PC-9 (cell line): ENCODE measurements at regions not wholly inside any gene's neighbourhood (a gene's known extent, or its start where the extent isn't known, plus 50 kb on each side); places are given as distances from the start of the nearest gene placed in this dataset.

Source experiments
- BruUV-seq: library from RNA; stranded (reverse); fragments of 400-500 nt; replicated peaks from 2 replicates; lab custom pipeline; 2021; lab: Mats Ljungman, UMichigan
- CTCF ChIA-PET: fragments of 300-600 bp; sonication (Branson Sonifier 250); formaldehyde crosslinking; loops from one replicate; lab custom pipeline; 2022; ENCODE audit warnings: antibody characterized with exemption; lab: Charles Lee
- POLR2A ChIA-PET: fragments of 300-600 bp; sonication (Branson Sonifier 250); formaldehyde crosslinking; loops from one replicate; lab custom pipeline; 2022; ENCODE audit warnings: antibody characterized with exemption; ENCODE audit not compliant: unreplicated experiment; lab: Charles Lee
- DNase-seq, 2 experiments: peaks; one replicate each; pipeline versions ENCODE4 v3.0.0 to v3.0.0-alpha.2; 2015 to 2022; ENCODE audit warnings: mixed read lengths in 1 of 2
- H2AFZ ChIP-seq: fragments of 200-600 bp; sonication (generic); 2 replicates; pipeline ENCODE4 v1.8.1; 2017; ENCODE audit warnings: antibody characterized with exemption
- H3F3A ChIP-seq: fragments of 200-600 bp; sonication (generic); 2 replicates; pipeline ENCODE4 v1.8.1; 2017; ENCODE audit warnings: antibody characterized with exemption, mild to moderate bottlenecking, low read depth; ENCODE audit not compliant: insufficient read depth
- H3K27ac ChIP-seq: fragments of 200-600 bp; sonication (generic); 2 replicates; pipeline ENCODE4 v1.6.1; 2016; ENCODE audit warnings: mixed run types
- H3K27me3 ChIP-seq: fragments of 200-600 bp; sonication (generic); 2 replicates; pipeline ENCODE4 v1.6.1; 2016; ENCODE audit warnings: low read depth, mixed run types; ENCODE audit not compliant: insufficient read depth
- H3K36me3 ChIP-seq: fragments of 200-600 bp; sonication (generic); 2 replicates; pipeline ENCODE4 v1.6.1; 2016; ENCODE audit warnings: low read depth, mixed run types
- H3K4me1 ChIP-seq: fragments of 200-600 bp; sonication (generic); replicated peaks from 2 replicates; pipeline ENCODE4 v1.6.1; 2016; ENCODE audit warnings: mixed run types; ENCODE audit not compliant: insufficient read depth
- H3K4me2 ChIP-seq: fragments of 200-600 bp; sonication (generic); 2 replicates; pipeline ENCODE4 v1.6.1; 2017; ENCODE audit warnings: mixed run types
- H3K4me3 ChIP-seq: fragments of 200-600 bp; sonication (generic); 2 replicates; pipeline ENCODE4 v1.6.1; 2016; ENCODE audit warnings: mixed run types
- H3K79me2 ChIP-seq: fragments of 200-600 bp; sonication (generic); 2 replicates; pipeline ENCODE4 v1.6.1; 2017; ENCODE audit warnings: low read depth, mixed run types
- H3K9me2 ChIP-seq: fragments of 200-600 bp; sonication (generic); 2 replicates; pipeline ENCODE4 v1.8.1; 2017; ENCODE audit warnings: mild to moderate bottlenecking; ENCODE audit not compliant: insufficient read depth
- H3K9me3 ChIP-seq: fragments of 200-600 bp; sonication (generic); 2 replicates; pipeline ENCODE4 v1.8.1; 2016; ENCODE audit warnings: low read depth; ENCODE audit not compliant: insufficient read depth
- H4K20me1 ChIP-seq: fragments of 200-600 bp; sonication (generic); 2 replicates; pipeline ENCODE4 v1.8.1; 2017; ENCODE audit not compliant: insufficient read depth
- CTCF ChIP-seq: fragments of 200-600 bp; sonication (generic); conservative IDR thresholded peaks from 2 replicates; pipeline ENCODE4 v1.6.1; 2017; ENCODE audit warnings: mixed run types, antibody characterized with exemption, mild to moderate bottlenecking, moderate library complexity
- EZH2 ChIP-seq: fragments of 200-600 bp; sonication (generic); IDR thresholded peaks from 2 replicates; pipeline ENCODE4 v1.8.0; 2017; ENCODE audit warnings: antibody characterized with exemption, low read depth
- intact Hi-C: fragments of 100-400 bp; cut with micrococcal nuclease; formaldehyde crosslinking; loops from one replicate; pipeline ENCODE4 v1.10.0; 2022; ENCODE audit not compliant: unreplicated experiment

GRCh38 chr6:44525761-44526351 is 138.3 kb downstream of the CDC5L start:
- Histone ChIP-seq H3K27ac (no peak overlapping the region), H4K20me1 (no peaks in the 10 kb centered on the region), H3K4me2 (no peak overlapping the region), H3K36me3 (no peaks in the 10 kb centered on the region), H3K27me3 (peaks cover 9% of the 10 kb centered on the region; the same call in 1 of the 2 replicates), H3K9me2 (no peaks in the 10 kb centered on the region), H3K4me3 (no peak overlapping the region), H3K79me2 (no peaks in the 10 kb centered on the region), H2AFZ (no peak overlapping the region), H3K9me3 (no peaks in the 10 kb centered on the region; the same call in 1 of the 2 replicates), H3K4me1 (no peaks in the 10 kb centered on the region), H3F3A (no peaks in the 10 kb centered on the region)
- no peak for DNase-seq
- TF ChIP-seq CTCF: no peak
- no peak for TF ChIP-seq EZH2
- ChIA-PET CTCF (no interaction called here), POLR2A (no interaction called here)
- intact Hi-C loops: no loop called here
- no TSS peak for BruUV-seq

- H3K27me3 ChIP-seq: peaks cover 9% of the 10 kb centered on the region; the same call in 1 of the 2 replicates
- BruUV-seq: no TSS peak
- no peak overlapping the region for H3K27ac ChIP-seq
- no peaks in the 10 kb centered on the region for H4K20me1 ChIP-seq
- DNase-seq: no peak
- H3K36me3 ChIP-seq: no peaks in the 10 kb centered on the region
- no peaks in the 10 kb centered on the region for H3K9me2 ChIP-seq
- POLR2A ChIA-PET: no interaction called here
- no peak overlapping the region for H2AFZ ChIP-seq
- no peaks in the 10 kb centered on the region for H3K79me2 ChIP-seq
- intact Hi-C loops: no loop called here
- TF ChIP-seq EZH2 (no peak), CTCF (no peak)
- H3K4me2 ChIP-seq: no peak overlapping the region
- H3F3A ChIP-seq: no peaks in the 10 kb centered on the region
- no peaks in the 10 kb centered on the region for H3K4me1 ChIP-seq
- H3K4me3 ChIP-seq: no peak overlapping the region
- H3K9me3 ChIP-seq: no peaks in the 10 kb centered on the region; the same call in 1 of the 2 replicates
- CTCF ChIA-PET: no interaction called here
Observed at GRCh38 chr6:44527181-44527580, 139.7 kb downstream of the CDC5L start.

- Histone ChIP-seq H3K9me2 (no peaks in the 10 kb centered on the region), H3K27ac (no peak overlapping the region), H3K36me3 (no peaks in the 10 kb centered on the region), H3K4me2 (no peak overlapping the region), H4K20me1 (no peaks in the 10 kb centered on the region), H3K4me3 (no peak overlapping the region), H3K4me1 (no peaks in the 10 kb centered on the region), H3K9me3 (no peaks in the 10 kb centered on the region; the same call in 1 of the 2 replicates), H3F3A (no peaks in the 10 kb centered on the region), H3K27me3 (peaks cover 9% of the 10 kb centered on the region; the same call in 1 of the 2 replicates), H3K79me2 (no peaks in the 10 kb centered on the region), H2AFZ (no peak overlapping the region)
- intact Hi-C loops: no loop called here
- ChIA-PET POLR2A (no interaction called here), CTCF (interaction anchor here (0.5 kb wide), 1 partner anchor 1068 kb away, joined by 4 read pairs; no protein-coding TSS in a partner anchor)
- no peak for TF ChIP-seq CTCF
- TF ChIP-seq EZH2: no peak
- BruUV-seq: no TSS peak
- DNase-seq: no peak
Observed at GRCh38 chr6:44527583-44528369, 140.3 kb downstream of the CDC5L start.
